CD4-positive, alpha-beta T cell treated with Interferon alpha-2 for 1 hour (primary cell): ENCODE measurements at regions not wholly inside any gene's neighbourhood (a gene's known extent, or its start where the extent isn't known, plus 50 kb on each side); places are given as distances from the start of the nearest gene placed in this dataset.

Experiments used
- DNase-seq, 2 donors: peaks; one replicate each; pipeline ENCODE4 v3.0.0-alpha.2; 2020 to 2022

GRCh38 chr16:59190731-59191130, 456.6 kb upstream of the GOT2 start:
- no peak for DNase-seq

- DNase-seq = no peak
Observed at GRCh38 chr16:59188029-59188428, 453.9 kb upstream of the GOT2 start.

GRCh38 chr16:59181821-59182420, 447.8 kb upstream of the GOT2 start:
- DNase-seq = no peak

- no peak for DNase-seq
Observed at GRCh38 chr16:59180083-59180476, 446.0 kb upstream of the GOT2 start.

GRCh38 chr16:59179446-59180082, 445.4 kb upstream of the GOT2 start:
- DNase-seq = no peak

- DNase-seq = no peak
Observed at GRCh38 chr16:59173408-59173831, 439.3 kb upstream of the GOT2 start.

GRCh38 chr16:59170099-59170712, 436.1 kb upstream of the GOT2 start:
- DNase-seq = no peak

- DNase-seq = no peak
Observed at GRCh38 chr16:59169168-59169567, 435.1 kb upstream of the GOT2 start.

GRCh38 chr16:59168461-59169114, 434.5 kb upstream of the GOT2 start:
- DNase-seq = no peak

GRCh38 chr16:59164461-59164860, 430.3 kb upstream of the GOT2 start:
- DNase-seq = no peak

GRCh38 chr16:59163371-59164055, 429.4 kb upstream of the GOT2 start:
- DNase-seq = no peak

- DNase-seq = no peak
Observed at GRCh38 chr16:59161679-59162078, 427.6 kb upstream of the GOT2 start.

GRCh38 chr16:59154295-59154694, 420.2 kb upstream of the GOT2 start:
- no peak for DNase-seq

GRCh38 chr16:59148769-59149155, 414.6 kb upstream of the GOT2 start:
- DNase-seq = no peak

- DNase-seq = no peak
Observed at GRCh38 chr16:59148056-59148768, 414.1 kb upstream of the GOT2 start.

- DNase-seq = no peak
Observed at GRCh38 chr16:59146140-59146539, 412.0 kb upstream of the GOT2 start.

- DNase-seq = no peak
Observed at GRCh38 chr16:59144841-59145240, 410.7 kb upstream of the GOT2 start.

- no peak for DNase-seq
Observed at GRCh38 chr16:59144326-59144725, 410.2 kb upstream of the GOT2 start.

GRCh38 chr16:59126486-59126885, 392.4 kb upstream of the GOT2 start:
- DNase-seq = no peak

- DNase-seq = no peak
Observed at GRCh38 chr16:59124056-59124455, 389.9 kb upstream of the GOT2 start.

GRCh38 chr16:59123479-59123878, 389.4 kb upstream of the GOT2 start:
- DNase-seq = no peak

GRCh38 chr16:59122262-59122537, 388.1 kb upstream of the GOT2 start:
- no peak for DNase-seq
